Spleen (tissue), 7 donors: ENCODE measurements at regions not wholly inside any gene's neighbourhood (a gene's known extent, or its start where the extent isn't known, plus 50 kb on each side); places are given as distances from the start of the nearest gene placed in this dataset.

Source experiments
- POLR2A ChIP-seq, 3 donors: fragments of 450-650 bp; IDR thresholded peaks; one replicate each; pipeline ENCODE4 v1.5.1; 2017; ENCODE audit warnings: antibody characterized with exemption in 3 of 3, mild to moderate bottlenecking in 1 of 3
- POLR2AphosphoS5 ChIP-seq, 3 donors: sonication (generic); formaldehyde crosslinking; IDR thresholded peaks; one replicate each; pipeline ENCODE4 v1.5.1; 2017; ENCODE audit warnings: antibody characterized with exemption in 3 of 3
- TF ChIP-seq, protein P1 (sequence below), 11 experiments: fragments of 200-600 bp in 7 of 11; fragments of 450-650 bp in 4 of 11; sonication (generic) in 4 of 11; IDR thresholded peaks in 8 of 11; conservative IDR thresholded peaks in 3 of 11; 1 replicate in 7 of 11; 2 replicates in 4 of 11; pipeline versions ENCODE4 v1.4.0 to v1.8.0; 2016 to 2021; ENCODE audit warnings: antibody characterized with exemption in 11 of 11, inconsistent platforms in 4 of 11, mild to moderate bottlenecking in 1 of 11
- donor health status: DM: no; HTN: no; CAD: no; lungs with moderate emphysema.
- donor health status: DM: no; HTN: no; CAD: no.
- donor health status: DM: no; HTN: no; CAD: no.

DNA sequence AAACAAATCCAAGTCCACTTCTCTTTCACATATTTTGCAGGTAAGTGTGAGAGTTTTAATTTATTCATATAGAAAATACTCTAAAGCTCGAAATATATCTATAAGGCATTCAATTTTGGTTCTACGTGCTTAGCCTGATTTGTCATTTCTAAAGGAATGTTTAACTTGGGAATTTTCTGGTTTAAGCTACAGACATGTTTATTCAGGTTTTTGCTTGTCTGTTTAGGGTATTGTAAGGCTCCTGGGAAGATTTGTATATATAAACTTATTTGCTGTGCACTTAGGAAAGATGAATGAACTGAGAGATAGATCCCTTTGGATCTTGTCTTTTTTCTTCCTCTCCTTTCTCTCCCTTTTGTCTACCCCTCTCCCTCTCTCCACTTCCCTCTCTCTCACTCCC lies 185.9 kb upstream of the NEIL3 start:
- TF ChIP-seq, protein P1, sequence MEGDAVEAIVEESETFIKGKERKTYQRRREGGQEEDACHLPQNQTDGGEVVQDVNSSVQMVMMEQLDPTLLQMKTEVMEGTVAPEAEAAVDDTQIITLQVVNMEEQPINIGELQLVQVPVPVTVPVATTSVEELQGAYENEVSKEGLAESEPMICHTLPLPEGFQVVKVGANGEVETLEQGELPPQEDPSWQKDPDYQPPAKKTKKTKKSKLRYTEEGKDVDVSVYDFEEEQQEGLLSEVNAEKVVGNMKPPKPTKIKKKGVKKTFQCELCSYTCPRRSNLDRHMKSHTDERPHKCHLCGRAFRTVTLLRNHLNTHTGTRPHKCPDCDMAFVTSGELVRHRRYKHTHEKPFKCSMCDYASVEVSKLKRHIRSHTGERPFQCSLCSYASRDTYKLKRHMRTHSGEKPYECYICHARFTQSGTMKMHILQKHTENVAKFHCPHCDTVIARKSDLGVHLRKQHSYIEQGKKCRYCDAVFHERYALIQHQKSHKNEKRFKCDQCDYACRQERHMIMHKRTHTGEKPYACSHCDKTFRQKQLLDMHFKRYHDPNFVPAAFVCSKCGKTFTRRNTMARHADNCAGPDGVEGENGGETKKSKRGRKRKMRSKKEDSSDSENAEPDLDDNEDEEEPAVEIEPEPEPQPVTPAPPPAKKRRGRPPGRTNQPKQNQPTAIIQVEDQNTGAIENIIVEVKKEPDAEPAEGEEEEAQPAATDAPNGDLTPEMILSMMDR (IDR thresholded peaks at IDR 0.05 in 8 of 11, conservative IDR thresholded peaks at IDR 0.05 in 3 of 11): no peak
- no peak for TF ChIP-seq POLR2AphosphoS5 (IDR thresholded peaks at IDR 0.05)
- no peak for TF ChIP-seq POLR2A (IDR thresholded peaks at IDR 0.05)
